ENCODE measurements at regions not wholly inside any gene's neighbourhood (a gene's known extent, or its start where the extent isn't known, plus 50 kb on each side); places are given as distances from the start of the nearest gene placed in this dataset.
"Not testable (repeated sequence)": the region's sequence is repeated elsewhere in the genome, so short reads cannot be mapped to it uniquely, and the experiment has no call there.

- DNase-seq: no peak
- Mint-ChIP-seq H3K9me3 (no peaks in the 10 kb centered on the region), H3K27me3 (no peaks in the 10 kb centered on the region), H3K4me3 (no peak overlapping the region), H3K36me3 (no peaks in the 10 kb centered on the region), H3K27ac (no peak overlapping the region), H3K4me1 (ENCODE audit: low read depth) (no peaks in the 10 kb centered on the region)
- ChIA-PET CTCF (no interaction called here), POLR2A (no interaction called here)
- intact Hi-C loops (cut with micrococcal nuclease): no loop called here
These were observed 791.3 kb downstream of the TENT5A start for GRCh38 chr6:80961166-80961565.

- no peak overlapping the region for H3K27ac Mint-ChIP-seq
- intact Hi-C loops (cut with micrococcal nuclease): no loop called here
- ChIA-PET POLR2A (no interaction called here), CTCF (no interaction called here)
- no peaks in the 10 kb centered on the region for H3K27me3 Mint-ChIP-seq
- H3K9me3 Mint-ChIP-seq: no peaks in the 10 kb centered on the region
- H3K36me3 Mint-ChIP-seq: no peaks in the 10 kb centered on the region
- H3K4me3 Mint-ChIP-seq: no peak overlapping the region
- no peaks in the 10 kb centered on the region for H3K4me1 Mint-ChIP-seq (ENCODE audit: low read depth)
- DNase-seq: no peak
These were observed 793.4 kb downstream of the TENT5A start for GRCh38 chr6:80959034-80959433.

GRCh38 chr6:80956898-80957297, 795.6 kb downstream of the TENT5A start:
- Mint-ChIP-seq H3K27me3 (no peaks in the 10 kb centered on the region), H3K4me1 (ENCODE audit: low read depth) (no peaks in the 10 kb centered on the region), H3K27ac (no peak overlapping the region), H3K36me3 (no peaks in the 10 kb centered on the region), H3K4me3 (no peak overlapping the region), H3K9me3 (no peaks in the 10 kb centered on the region)
- intact Hi-C loops (cut with micrococcal nuclease): no loop called here
- DNase-seq: no peak
- POLR2A ChIA-PET: no interaction called here
- CTCF ChIA-PET: no interaction called here

- DNase-seq; H3K36me3 Mint-ChIP-seq; POLR2A ChIA-PET; CTCF ChIA-PET; H3K27ac Mint-ChIP-seq; H3K4me3 Mint-ChIP-seq; H3K9me3 Mint-ChIP-seq; H3K4me1 Mint-ChIP-seq (ENCODE audit: low read depth); intact Hi-C loops (cut with micrococcal nuclease); H3K27me3 Mint-ChIP-seq: not testable (repeated sequence)
These were observed 800.0 kb downstream of the TENT5A start for GRCh38 chr6:80952479-80952878.

- intact Hi-C loops (cut with micrococcal nuclease): no loop called here
- H3K9me3 Mint-ChIP-seq: no peaks in the 10 kb centered on the region
- no peaks in the 10 kb centered on the region for H3K36me3 Mint-ChIP-seq
- no peak overlapping the region for H3K4me3 Mint-ChIP-seq
- POLR2A ChIA-PET: no interaction called here
- CTCF ChIA-PET: no interaction called here
- no peaks in the 10 kb centered on the region for H3K4me1 Mint-ChIP-seq (ENCODE audit: low read depth)
- DNase-seq: no peak
- no peaks in the 10 kb centered on the region for H3K27me3 Mint-ChIP-seq
- H3K27ac Mint-ChIP-seq: no peak overlapping the region
These were observed 806.1 kb downstream of the TENT5A start for GRCh38 chr6:80946402-80946801.

GRCh38 chr6:80942911-80943310, 809.6 kb downstream of the TENT5A start:
- intact Hi-C loops (cut with micrococcal nuclease): no loop called here
- H3K4me1 Mint-ChIP-seq (ENCODE audit: low read depth): no peaks in the 10 kb centered on the region
- H3K27ac Mint-ChIP-seq: no peak overlapping the region
- H3K36me3 Mint-ChIP-seq: no peaks in the 10 kb centered on the region
- H3K9me3 Mint-ChIP-seq: peaks cover 6% of the 10 kb centered on the region
- no peak overlapping the region for H3K4me3 Mint-ChIP-seq
- no peaks in the 10 kb centered on the region for H3K27me3 Mint-ChIP-seq
- CTCF ChIA-PET: no interaction called here
- no peak for DNase-seq
- POLR2A ChIA-PET: no interaction called here

GRCh38 chr6:80940976-80941375, 811.5 kb downstream of the TENT5A start:
- intact Hi-C loops (cut with micrococcal nuclease): no loop called here
- ChIA-PET CTCF (no interaction called here), POLR2A (no interaction called here)
- Mint-ChIP-seq H3K9me3 (peaks cover 11% of the 10 kb centered on the region), H3K27me3 (no peaks in the 10 kb centered on the region), H3K4me1 (ENCODE audit: low read depth) (no peaks in the 10 kb centered on the region), H3K27ac (no peak overlapping the region), H3K36me3 (no peaks in the 10 kb centered on the region), H3K4me3 (no peak overlapping the region)
- no peak for DNase-seq

- no peak for DNase-seq
- no peaks in the 10 kb centered on the region for H3K4me1 Mint-ChIP-seq (ENCODE audit: low read depth)
- peaks cover 11% of the 10 kb centered on the region for H3K9me3 Mint-ChIP-seq
- POLR2A ChIA-PET: no interaction called here
- H3K27me3 Mint-ChIP-seq: no peaks in the 10 kb centered on the region
- no peak overlapping the region for H3K27ac Mint-ChIP-seq
- intact Hi-C loops (cut with micrococcal nuclease): no loop called here
- H3K4me3 Mint-ChIP-seq: no peak overlapping the region
- CTCF ChIA-PET: no interaction called here
- H3K36me3 Mint-ChIP-seq: no peaks in the 10 kb centered on the region
These were observed 811.9 kb downstream of the TENT5A start for GRCh38 chr6:80940571-80940970.

- H3K4me1 Mint-ChIP-seq (ENCODE audit: low read depth): no peaks in the 10 kb centered on the region
- H3K27me3 Mint-ChIP-seq: no peaks in the 10 kb centered on the region
- peaks cover 14% of the 10 kb centered on the region for H3K9me3 Mint-ChIP-seq
- ChIA-PET POLR2A (no interaction called here), CTCF (no interaction called here)
- H3K36me3 Mint-ChIP-seq: no peaks in the 10 kb centered on the region
- intact Hi-C loops (cut with micrococcal nuclease): no loop called here
- H3K4me3 Mint-ChIP-seq: no peak overlapping the region
- no peak for DNase-seq
- no peak overlapping the region for H3K27ac Mint-ChIP-seq
These were observed 812.6 kb downstream of the TENT5A start for GRCh38 chr6:80939898-80940297.

GRCh38 chr6:80939480-80939879, 813.0 kb downstream of the TENT5A start:
- Mint-ChIP-seq H3K36me3 (no peaks in the 10 kb centered on the region), H3K4me1 (ENCODE audit: low read depth) (no peaks in the 10 kb centered on the region), H3K27me3 (no peaks in the 10 kb centered on the region), H3K4me3 (no peak overlapping the region), H3K9me3 (peaks cover 14% of the 10 kb centered on the region), H3K27ac (no peak overlapping the region)
- no peak for DNase-seq
- POLR2A ChIA-PET: no interaction called here
- intact Hi-C loops (cut with micrococcal nuclease): no loop called here
- CTCF ChIA-PET: no interaction called here

GRCh38 chr6:80938131-80938530, 814.4 kb downstream of the TENT5A start:
- intact Hi-C loops (cut with micrococcal nuclease): no loop called here
- Mint-ChIP-seq H3K27me3 (no peaks in the 10 kb centered on the region), H3K36me3 (no peaks in the 10 kb centered on the region), H3K27ac (no peak overlapping the region), H3K9me3 (peaks cover 18% of the 10 kb centered on the region), H3K4me3 (no peak overlapping the region), H3K4me1 (ENCODE audit: low read depth) (no peaks in the 10 kb centered on the region)
- no peak for DNase-seq
- ChIA-PET CTCF (no interaction called here), POLR2A (no interaction called here)

GRCh38 chr6:80932359-80932758, 820.1 kb downstream of the TENT5A start:
- peaks cover 12% of the 10 kb centered on the region for H3K9me3 Mint-ChIP-seq
- no peak overlapping the region for H3K4me3 Mint-ChIP-seq
- no peaks in the 10 kb centered on the region for H3K27me3 Mint-ChIP-seq
- intact Hi-C loops (cut with micrococcal nuclease): no loop called here
- ChIA-PET POLR2A (no interaction called here), CTCF (no interaction called here)
- no peak overlapping the region for H3K27ac Mint-ChIP-seq
- H3K36me3 Mint-ChIP-seq: no peaks in the 10 kb centered on the region
- DNase-seq: no peak
- no peaks in the 10 kb centered on the region for H3K4me1 Mint-ChIP-seq (ENCODE audit: low read depth)

GRCh38 chr6:80930376-80930775, 822.1 kb downstream of the TENT5A start:
- H3K4me1 Mint-ChIP-seq (ENCODE audit: low read depth): no peaks in the 10 kb centered on the region
- ChIA-PET CTCF (no interaction called here), POLR2A (no interaction called here)
- H3K36me3 Mint-ChIP-seq: no peaks in the 10 kb centered on the region
- H3K9me3 Mint-ChIP-seq: peaks cover 8% of the 10 kb centered on the region
- DNase-seq: no peak
- H3K27ac Mint-ChIP-seq: no peak overlapping the region
- intact Hi-C loops (cut with micrococcal nuclease): no loop called here
- no peak overlapping the region for H3K4me3 Mint-ChIP-seq
- H3K27me3 Mint-ChIP-seq: no peaks in the 10 kb centered on the region

- Mint-ChIP-seq H3K4me3 (no peak overlapping the region), H3K27ac (no peak overlapping the region), H3K36me3 (no peaks in the 10 kb centered on the region), H3K9me3 (peaks cover 3% of the 10 kb centered on the region), H3K27me3 (no peaks in the 10 kb centered on the region), H3K4me1 (ENCODE audit: low read depth) (no peaks in the 10 kb centered on the region)
- DNase-seq: no peak
- intact Hi-C loops (cut with micrococcal nuclease): no loop called here
- ChIA-PET CTCF (no interaction called here), POLR2A (no interaction called here)
These were observed 817.3 kb downstream of the BCKDHB start for GRCh38 chr6:80923816-80924215.

Data from activated CD4-positive, alpha-beta memory T cell treated with anti-CD3 and anti-CD28 coated beads for 36 hours (primary cell).